H9 (cell line): ENCODE measurements at regions not wholly inside any gene's neighbourhood (a gene's known extent, or its start where the extent isn't known, plus 50 kb on each side); places are given as distances from the start of the nearest gene placed in this dataset.

Experiments used
- DNase-seq: peaks from one replicate; pipeline ENCODE4 v3.0.0-alpha.2; 2017
- H2AFZ ChIP-seq: one replicate; pipeline ENCODE4 v1.6.1; 2013; ENCODE audit warnings: mild to moderate bottlenecking, low read length, control low read depth, moderate library complexity
- H2AK5ac ChIP-seq: 2 replicates; pipeline ENCODE4 v1.6.1; 2013; ENCODE audit warnings: low read length, control low read depth, mixed read lengths; ENCODE audit not compliant: insufficient read length
- H2BK120ac ChIP-seq: one replicate; pipeline ENCODE4 v1.6.1; 2013; ENCODE audit warnings: low read depth, mild to moderate bottlenecking, low read length, control low read depth, inconsistent platforms; ENCODE audit not compliant: poor library complexity, severe bottlenecking
- H2BK12ac ChIP-seq: 2 replicates; pipeline ENCODE4 v1.6.1; 2013; ENCODE audit warnings: low read length, control low read depth, mixed read lengths, low read depth; ENCODE audit not compliant: insufficient read length
- H2BK15ac ChIP-seq: 2 replicates; pipeline ENCODE4 v1.6.1; 2013; ENCODE audit warnings: low read depth, low read length, control low read depth
- H2BK20ac ChIP-seq: one replicate; pipeline ENCODE4 v1.6.1; 2013; ENCODE audit warnings: low read depth, mild to moderate bottlenecking, low read length, control low read depth, inconsistent platforms; ENCODE audit not compliant: poor library complexity, severe bottlenecking
- H2BK5ac ChIP-seq: 2 replicates; pipeline ENCODE4 v1.6.1; 2013; ENCODE audit warnings: low read length, control low read depth, mixed read lengths; ENCODE audit not compliant: insufficient read length
- H3K14ac ChIP-seq: 2 replicates; pipeline ENCODE4 v1.6.1; 2013; ENCODE audit warnings: low read length, control low read depth; ENCODE audit not compliant: insufficient read depth
- H3K18ac ChIP-seq: 2 replicates; pipeline ENCODE4 v1.6.1; 2013; ENCODE audit warnings: low read depth, mild to moderate bottlenecking, mixed read lengths, low read length, control low read depth; ENCODE audit not compliant: insufficient read length
- H3K23ac ChIP-seq: 2 replicates; pipeline ENCODE4 v1.6.1; 2013; ENCODE audit warnings: low read length, control low read depth, mixed read lengths, low read depth; ENCODE audit not compliant: insufficient read length
- H3K23me2 ChIP-seq: 2 replicates; pipeline ENCODE4 v1.6.1; 2013; ENCODE audit warnings: low read depth, mild to moderate bottlenecking, mixed read lengths, low read length, control low read depth; ENCODE audit not compliant: insufficient read length, poor library complexity, severe bottlenecking
- H3K27ac ChIP-seq: 2 replicates; pipeline ENCODE4 v1.5.1; 2013; ENCODE audit warnings: low read length, control low read depth, mixed read lengths, low read depth; ENCODE audit not compliant: insufficient read length
- H3K27me3 ChIP-seq: 2 replicates; pipeline ENCODE4 v1.6.1; 2013; ENCODE audit warnings: low read length, control low read depth, inconsistent platforms; ENCODE audit not compliant: insufficient read depth
- H3K4ac ChIP-seq: 2 replicates; pipeline ENCODE4 v1.6.1; 2013; ENCODE audit warnings: low read depth, mild to moderate bottlenecking, control low read depth, inconsistent platforms, low read length, moderate library complexity
- H3K4me1 ChIP-seq: 2 replicates; pipeline ENCODE4 v1.6.1; 2013; ENCODE audit warnings: low read length, control low read depth, inconsistent platforms; ENCODE audit not compliant: insufficient read depth
- H3K4me2 ChIP-seq: 2 replicates; pipeline ENCODE4 v1.6.1; 2013; ENCODE audit warnings: low read length, control low read depth, mixed read lengths; ENCODE audit not compliant: insufficient read length, insufficient read depth
- H3K56ac ChIP-seq: 2 replicates; pipeline ENCODE4 v1.6.1; 2013; ENCODE audit warnings: low read depth, mild to moderate bottlenecking, mixed read lengths, low read length, control low read depth; ENCODE audit not compliant: insufficient read length
- H3K79me1 ChIP-seq: 2 replicates; pipeline ENCODE4 v1.6.1; 2013; ENCODE audit warnings: low read depth, mild to moderate bottlenecking, moderate library complexity, low read length, control low read depth, inconsistent platforms; ENCODE audit not compliant: insufficient read depth, poor library complexity, severe bottlenecking
- H3K79me2 ChIP-seq: 2 replicates; pipeline ENCODE4 v1.6.1; 2013; ENCODE audit warnings: low read length, control low read depth, inconsistent platforms; ENCODE audit not compliant: insufficient read depth
- H3K9ac ChIP-seq: 2 replicates; pipeline ENCODE4 v1.6.1; 2013; ENCODE audit warnings: low read length, control low read depth, mixed read lengths; ENCODE audit not compliant: insufficient read length; ENCODE audit errors: extremely low read depth
- H3K9me3 ChIP-seq: one replicate; pipeline ENCODE4 v1.6.1; 2013; ENCODE audit warnings: low read depth, low read length, inconsistent platforms; ENCODE audit not compliant: control insufficient read depth
- H3T11ph ChIP-seq: one replicate; pipeline ENCODE4 v1.6.1; 2013; ENCODE audit warnings: mild to moderate bottlenecking, low read length, control low read depth, inconsistent platforms
- H4K20me1 ChIP-seq: one replicate; pipeline ENCODE4 v1.6.1; 2013; ENCODE audit not compliant: control insufficient read depth, insufficient read length, insufficient read depth
- H4K5ac ChIP-seq: 2 replicates; pipeline ENCODE4 v1.6.1; 2013; ENCODE audit warnings: low read depth, mild to moderate bottlenecking, mixed read lengths, low read length, control low read depth; ENCODE audit not compliant: insufficient read length
- H4K8ac ChIP-seq: replicated peaks from 2 replicates; pipeline ENCODE4 v1.6.1; 2013; ENCODE audit warnings: low read length, control low read depth, mixed read lengths, low read depth; ENCODE audit not compliant: insufficient read length
- H4K91ac ChIP-seq: 2 replicates; pipeline ENCODE4 v1.6.1; 2013; ENCODE audit warnings: low read depth, mild to moderate bottlenecking, moderate library complexity, mixed read lengths, low read length, control low read depth; ENCODE audit not compliant: insufficient read length
- H3K27ac Mint-ChIP-seq, 3 experiments: 2 replicates in 2 of 3; 3 replicates in 1 of 3; pipeline ENCODE4 v1.8.0; 2020 to 2021; ENCODE audit warnings: mixed read lengths in 3 of 3, mild to moderate bottlenecking in 1 of 3, moderate library complexity in 1 of 3
- H3K27me3 Mint-ChIP-seq: 2 replicates; pipeline ENCODE4 v1.8.0; 2021; ENCODE audit warnings: low read depth, mild to moderate bottlenecking, moderate library complexity, mixed read lengths
- H3K36me3 Mint-ChIP-seq, 3 experiments: 2 replicates in 2 of 3; 3 replicates in 1 of 3; pipeline ENCODE4 v1.8.0; 2020 to 2021; ENCODE audit warnings: low read depth in 3 of 3, mixed read lengths in 3 of 3; ENCODE audit not compliant: insufficient read depth in 1 of 3
- H3K4me1 Mint-ChIP-seq, 2 experiments: 2 replicates each; pipeline ENCODE4 v1.8.0; 2020; ENCODE audit warnings: mixed read lengths in 2 of 2
- H3K4me3 Mint-ChIP-seq, 2 experiments: 2 replicates in 1 of 2; 3 replicates in 1 of 2; pipeline ENCODE4 v1.8.0; 2020 to 2021; ENCODE audit warnings: mild to moderate bottlenecking in 2 of 2, mixed read lengths in 2 of 2, moderate library complexity in 1 of 2
- H3K9me3 Mint-ChIP-seq, 2 experiments: 2 replicates in 1 of 2; 3 replicates in 1 of 2; pipeline ENCODE4 v1.8.0; 2020; ENCODE audit warnings: mild to moderate bottlenecking in 2 of 2, mixed read lengths in 2 of 2, moderate library complexity in 1 of 2
- CTCF ChIP-seq: fragments of 200-600 bp; sonication (generic); conservative IDR thresholded peaks from 3 replicates; pipeline ENCODE4 v1.8.0; 2021; ENCODE audit warnings: antibody characterized with exemption, mild to moderate bottlenecking
- WGBS: extraction: QIAGEN DNeasy Blood & Tissue Kit; methylation state at CpG from one replicate; pipeline ENCODE4 v1.1.7; 2013; ENCODE audit warnings: missing lambda C conversion rate, low lambda C conversion rate, mixed read lengths; ENCODE audit not compliant: insufficient read length; ENCODE audit errors: extremely low coverage; 5-methylcytosine and 5-hydroxymethylcytosine counted together

DNA sequence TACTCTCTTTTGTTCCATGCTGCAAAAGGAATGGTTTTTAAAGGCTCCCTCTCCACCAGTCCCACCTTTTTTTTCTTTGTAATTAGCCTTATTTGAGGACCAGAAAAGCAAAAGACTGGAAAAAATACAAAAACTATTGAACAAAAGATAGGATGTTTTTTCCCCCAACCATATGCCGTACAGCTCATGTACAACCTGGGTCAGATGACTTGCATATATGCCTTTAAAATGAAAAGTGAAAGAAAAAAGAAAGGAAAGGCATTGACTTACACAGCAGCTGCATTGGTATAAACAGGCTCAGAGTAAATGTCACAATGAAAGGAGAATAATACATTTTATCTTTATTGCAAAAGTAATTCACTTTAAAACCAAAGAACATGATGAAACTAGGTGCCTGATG lies 69.5 kb upstream of the CMC1 start:
- Histone ChIP-seq H3K14ac (no peak overlapping the region), H3K9me3 (no peaks in the 10 kb centered on the region), H2BK12ac (no peak overlapping the region), H3K23me2 (no peaks in the 10 kb centered on the region), H4K20me1 (no peaks in the 10 kb centered on the region), H4K91ac (no peak overlapping the region), H2BK20ac (no peak overlapping the region), H3T11ph (no peak overlapping the region), H2AFZ (no peak overlapping the region), H2AK5ac (no peak overlapping the region), H3K9ac (no peak overlapping the region), H3K27ac (no peak overlapping the region), H2BK5ac (no peak overlapping the region), H3K56ac (no peak overlapping the region), H2BK120ac (no peak overlapping the region), H3K4me2 (no peak overlapping the region), H4K8ac (no peak overlapping the region), H3K4me1 (no peaks in the 10 kb centered on the region), H3K18ac (no peak overlapping the region), H3K4ac (no peak overlapping the region), H3K27me3 (no peaks in the 10 kb centered on the region), H3K23ac (no peak overlapping the region), H4K5ac (no peak overlapping the region), H3K79me1 (no peaks in the 10 kb centered on the region), H3K79me2 (no peaks in the 10 kb centered on the region), H2BK15ac (no peak overlapping the region)
- no CpG with 5 or more reads among the region's 1 CpG for WGBS
- DNase-seq, result no peak
- Mint-ChIP-seq H3K4me3 (no peak overlapping the region), H3K9me3 (no peaks in the 10 kb centered on the region), H3K36me3 (no peaks in the 10 kb centered on the region), H3K27ac (no peak overlapping the region), H3K27me3 (no peaks in the 10 kb centered on the region), H3K4me1 (no peaks in the 10 kb centered on the region)
- no peak for TF ChIP-seq CTCF
